MM.1S (cell line): ENCODE measurements at regions not wholly inside any gene's neighbourhood (a gene's known extent, or its start where the extent isn't known, plus 50 kb on each side); places are given as distances from the start of the nearest gene placed in this dataset.

Source experiments
- CTCF ChIP-seq: fragments of 300-600 bp; sonication (generic); IDR thresholded peaks from 2 replicates; pipeline ENCODE4 v1.5.1; 2016; ENCODE audit warnings: antibody characterized with exemption, low read length, mixed read lengths
- EZH2 ChIP-seq: fragments of 300-600 bp; sonication (generic); optimal IDR thresholded peaks from 2 replicates; pipeline ENCODE3; 2017; ENCODE audit warnings: low read depth, mild to moderate bottlenecking, antibody characterized with exemption, low read length, mixed read lengths

DNA sequence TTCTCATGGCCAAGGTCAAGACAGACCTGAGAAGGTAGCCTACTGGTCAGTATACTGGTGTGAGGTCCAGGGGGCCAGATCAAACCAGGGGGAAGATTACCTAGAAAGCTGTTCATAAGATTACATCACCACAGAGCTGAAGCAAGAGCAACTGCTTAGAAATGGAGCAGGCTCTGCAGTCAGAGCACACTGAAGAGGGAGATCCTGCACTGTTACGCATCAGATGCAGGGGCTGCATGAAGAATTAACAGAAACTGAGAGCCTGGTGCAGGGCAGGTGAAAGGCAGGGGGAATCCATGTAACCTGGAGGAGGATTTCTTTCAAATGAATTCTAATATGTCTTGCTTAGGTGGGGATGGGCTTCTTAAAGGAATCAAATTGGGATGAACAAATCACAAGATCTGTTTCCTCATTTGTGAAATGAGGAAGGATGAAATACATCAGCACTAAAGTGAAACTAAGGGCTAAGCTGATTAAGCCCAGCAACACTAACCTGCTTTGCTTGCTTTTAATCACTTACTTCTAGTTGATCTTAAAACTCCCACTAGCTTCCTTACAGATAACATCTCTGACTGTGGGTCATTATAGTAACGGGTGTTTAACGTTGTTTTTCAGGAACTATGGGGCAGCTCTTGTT, 74.3 kb upstream of the ADAM23 start:
- TF ChIP-seq CTCF (no peak), EZH2 (no peak)
